GM21737 (cell line): ENCODE measurements at regions not wholly inside any gene's neighbourhood (a gene's known extent, or its start where the extent isn't known, plus 50 kb on each side); places are given as distances from the start of the nearest gene placed in this dataset.
A peak's percentile ranks its signal among the peaks of the same experiment; 100 is the strongest.
"Not testable (repeated sequence)": the region's sequence is repeated elsewhere in the genome, so short reads cannot be mapped to it uniquely, and the experiment has no call there.

Experiments used
- ATAC-seq: cut with Tn5 transposase; IDR thresholded peaks from one replicate; pipeline ENCODE4 v1.9.1; 2021; ENCODE audit warnings: mild to moderate bottlenecking, moderate library complexity; ENCODE audit not compliant: unreplicated experiment

- ATAC-seq = no peak
Measured at GRCh38 chr3:72001758-72002157, 216.8 kb upstream of the PROK2 start.

- ATAC-seq = no peak
Measured at GRCh38 chr3:71998995-71999673, 214.2 kb upstream of the PROK2 start.

GRCh38 chr3:71997066-71997653 lies 212.2 kb upstream of the PROK2 start:
- ATAC-seq = no peak

DNA sequence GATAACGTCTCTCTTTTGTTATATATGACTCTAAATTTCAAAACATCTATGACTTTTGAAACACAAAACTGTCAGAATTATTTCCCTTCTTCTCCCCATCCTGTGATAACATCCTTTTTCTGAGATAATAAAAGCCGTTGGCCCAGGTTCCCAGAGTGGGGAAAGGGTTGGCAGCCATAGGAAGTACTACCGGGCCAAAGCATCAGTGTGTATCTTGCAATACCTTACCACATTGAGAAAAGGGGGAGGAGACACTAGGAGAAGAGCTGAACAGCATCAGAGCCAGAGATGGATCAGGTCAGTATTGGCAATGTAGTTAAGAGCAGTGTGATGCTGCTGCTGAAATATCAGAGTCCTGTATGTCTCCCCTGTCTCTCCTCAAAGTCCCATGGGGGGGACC lies 210.0 kb upstream of the PROK2 start:
- ATAC-seq = no peak

- ATAC-seq = no peak
Measured at GRCh38 chr3:71994203-71994602, 209.3 kb upstream of the PROK2 start.

DNA sequence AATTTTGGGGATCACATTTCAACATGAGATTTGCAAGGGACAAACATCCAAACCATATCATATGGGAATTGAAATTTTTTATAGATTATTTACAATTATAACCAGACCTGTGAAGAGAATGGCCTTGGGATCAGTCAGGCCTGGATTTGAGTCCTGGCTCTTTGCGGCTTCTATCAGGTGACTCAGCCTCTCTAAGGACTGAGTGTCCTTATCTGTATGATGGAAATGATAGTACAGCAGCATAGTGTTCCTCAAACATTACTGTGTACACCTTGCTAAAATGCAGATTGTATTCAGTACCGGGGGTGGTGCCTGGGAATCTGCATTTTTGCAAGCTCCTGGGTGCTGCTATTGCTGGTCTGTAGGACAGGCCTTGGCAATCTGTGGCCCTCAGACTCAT lies 206.7 kb upstream of the PROK2 start:
- no peak for ATAC-seq

DNA sequence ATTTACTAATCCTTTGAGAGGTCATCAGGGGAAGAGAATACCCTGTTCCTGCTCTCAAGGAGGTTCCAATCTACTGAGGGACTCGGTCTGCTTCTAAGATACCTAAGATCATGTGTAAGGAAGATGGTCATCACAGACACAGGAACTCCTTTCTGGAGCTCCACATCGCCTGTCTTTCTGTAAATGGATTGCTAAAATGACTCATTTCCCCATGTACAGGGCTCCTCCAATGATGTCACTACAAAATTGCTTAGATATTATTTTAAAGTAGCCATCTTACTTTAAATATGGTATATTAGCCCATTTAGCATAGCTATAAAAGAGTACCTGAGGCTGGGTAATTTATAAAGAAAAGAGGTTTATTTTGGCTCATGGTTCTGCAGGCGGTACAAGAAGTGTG lies 206.1 kb upstream of the PROK2 start:
- ATAC-seq = no peak

DNA sequence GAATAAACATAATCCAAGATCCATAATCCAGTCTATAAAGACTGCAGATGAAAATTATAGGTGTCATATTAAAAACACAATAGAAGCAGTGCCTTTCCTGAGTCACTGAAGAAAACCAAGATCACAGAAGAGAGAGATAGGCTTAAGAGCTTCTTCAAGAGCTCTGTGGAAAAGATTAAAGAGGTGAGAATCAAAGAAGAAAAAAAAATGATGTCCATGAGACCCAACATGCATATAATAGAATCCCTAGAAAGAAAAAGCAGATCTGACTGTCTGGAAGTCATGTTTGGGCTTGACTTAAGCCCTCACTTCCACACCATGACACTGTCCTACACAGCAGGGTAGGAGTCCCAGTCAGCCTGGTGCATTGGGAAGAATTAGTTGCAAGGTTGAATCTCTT lies 205.6 kb upstream of the PROK2 start:
- ATAC-seq = no peak

- no peak for ATAC-seq
Measured at GRCh38 chr3:71989165-71989564, 204.2 kb upstream of the PROK2 start.

- no peak for ATAC-seq
Measured at GRCh38 chr3:71987828-71988227, 202.9 kb upstream of the PROK2 start.

DNA sequence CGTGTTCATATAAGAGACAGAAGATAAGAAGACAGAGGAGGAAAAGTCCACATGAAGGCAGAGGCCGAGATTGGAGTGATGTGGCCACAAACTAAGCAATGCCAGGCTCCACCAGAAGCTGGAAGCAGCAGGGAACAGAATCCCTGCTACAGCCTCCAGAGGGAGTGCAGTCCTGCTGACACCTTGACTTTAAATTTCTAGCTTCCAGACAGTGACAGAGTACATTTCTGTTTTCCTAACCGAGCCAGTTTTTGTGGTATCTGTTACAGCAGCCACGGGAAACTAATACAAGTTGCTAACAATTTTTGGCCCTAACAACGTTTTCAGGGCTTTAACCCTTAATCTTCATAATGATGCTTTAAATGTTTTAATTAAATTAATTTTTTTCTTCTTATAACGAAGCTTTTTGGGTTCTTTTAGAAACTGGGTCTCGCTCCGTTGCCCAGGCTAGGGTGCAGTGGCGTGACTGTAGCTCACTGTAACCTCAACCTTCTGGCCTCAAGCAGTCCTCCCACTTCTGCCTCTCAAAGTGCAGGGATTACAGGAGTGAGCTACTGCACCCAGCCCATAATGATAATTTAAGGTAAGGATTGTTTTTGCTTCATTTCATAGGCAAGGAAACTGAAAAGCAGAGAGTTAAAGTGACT lies 202.3 kb upstream of the PROK2 start:
- no peak for ATAC-seq

GRCh38 chr3:71986606-71987005 lies 201.7 kb upstream of the PROK2 start:
- ATAC-seq = no peak

DNA sequence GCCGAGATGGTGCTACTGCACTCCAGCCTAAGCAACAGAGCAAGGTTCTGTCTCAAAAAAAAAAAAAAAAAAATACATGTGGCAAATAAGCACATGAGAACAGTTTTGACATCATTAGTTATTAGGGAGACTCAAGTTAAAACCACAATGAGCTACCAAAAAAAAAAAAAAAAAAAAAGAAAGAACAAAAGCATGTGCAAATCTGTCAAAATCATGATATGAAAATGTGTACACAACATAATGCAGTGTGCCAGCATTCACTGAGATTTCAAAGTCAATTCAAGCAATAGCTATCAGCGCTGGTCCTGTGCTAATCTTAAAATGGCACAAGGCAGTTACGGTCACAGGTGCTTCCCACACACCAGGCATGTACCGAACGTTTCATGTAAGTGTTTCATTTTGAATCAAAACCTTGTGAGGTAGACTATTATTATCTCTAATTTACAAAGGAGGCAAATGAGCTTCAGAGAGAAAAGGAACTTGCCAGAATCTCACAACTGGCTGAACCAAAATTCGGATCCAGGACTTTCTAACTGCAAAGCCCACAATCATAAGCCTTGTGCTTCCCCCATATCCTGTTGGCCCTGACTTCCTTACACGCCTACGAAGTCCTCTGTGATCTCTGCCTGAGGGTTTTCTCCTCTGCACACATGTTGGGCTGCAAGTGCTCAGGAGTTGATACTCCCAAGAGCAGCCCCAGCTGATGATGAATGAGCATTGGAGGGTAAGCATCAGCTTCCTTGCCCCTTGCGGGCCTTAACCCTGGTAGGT lies 200.1 kb upstream of the PROK2 start:
- ATAC-seq = peak; percentile 80

- no peak for ATAC-seq
Measured at GRCh38 chr3:71983694-71984093, 198.7 kb upstream of the PROK2 start.

- not testable (repeated sequence) for ATAC-seq
Measured at GRCh38 chr3:71982506-71983258, 197.7 kb upstream of the PROK2 start.

GRCh38 chr3:71979175-71979574 lies 194.2 kb upstream of the PROK2 start:
- ATAC-seq = no peak

DNA sequence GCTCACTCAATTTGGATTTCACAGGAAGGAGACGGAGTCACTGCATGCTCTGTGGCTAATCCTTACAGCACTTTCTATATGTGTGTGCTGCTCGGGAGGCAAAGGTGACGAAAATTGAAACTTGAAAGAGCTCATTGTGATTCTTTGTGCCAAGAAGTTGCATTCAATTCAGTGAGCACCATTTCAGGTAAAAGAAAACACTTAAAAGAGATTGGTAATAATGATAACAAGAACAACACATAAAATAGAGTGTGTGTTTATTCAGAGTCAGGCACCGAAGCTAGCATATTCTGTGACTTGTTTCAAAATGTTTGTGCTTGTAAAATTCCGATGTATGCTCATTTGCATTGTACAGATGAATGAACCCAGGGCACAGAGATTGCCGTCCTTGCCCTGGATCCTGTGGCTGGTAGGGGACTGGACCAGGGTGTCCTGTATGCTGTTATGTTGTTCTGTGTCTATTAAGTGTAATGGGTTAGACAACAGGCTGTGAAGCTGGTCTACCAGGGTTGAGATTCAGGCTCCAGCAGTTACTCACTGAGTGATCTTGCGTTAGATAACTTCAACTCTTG lies 193.3 kb upstream of the PROK2 start:
- peak; percentile 79 for ATAC-seq

DNA sequence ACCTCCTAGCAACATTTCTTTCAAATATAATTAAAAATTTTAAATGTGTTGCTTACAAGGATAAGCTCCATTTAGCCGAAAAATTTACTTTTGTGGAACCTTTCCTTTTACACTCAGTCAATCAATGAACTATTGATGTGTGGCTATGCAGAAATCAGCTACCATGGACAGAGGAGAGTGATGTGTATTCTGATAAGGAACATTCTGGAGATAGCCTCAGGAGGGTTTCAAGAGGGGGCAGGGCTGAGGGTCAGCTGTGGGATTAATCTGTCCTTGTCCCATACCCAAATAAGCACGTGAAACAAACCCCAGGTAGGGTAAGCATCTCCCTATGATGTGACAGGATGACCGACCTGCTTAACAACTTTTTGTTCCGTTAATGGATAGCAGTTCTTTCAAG lies 192.6 kb upstream of the PROK2 start:
- no peak for ATAC-seq

DNA sequence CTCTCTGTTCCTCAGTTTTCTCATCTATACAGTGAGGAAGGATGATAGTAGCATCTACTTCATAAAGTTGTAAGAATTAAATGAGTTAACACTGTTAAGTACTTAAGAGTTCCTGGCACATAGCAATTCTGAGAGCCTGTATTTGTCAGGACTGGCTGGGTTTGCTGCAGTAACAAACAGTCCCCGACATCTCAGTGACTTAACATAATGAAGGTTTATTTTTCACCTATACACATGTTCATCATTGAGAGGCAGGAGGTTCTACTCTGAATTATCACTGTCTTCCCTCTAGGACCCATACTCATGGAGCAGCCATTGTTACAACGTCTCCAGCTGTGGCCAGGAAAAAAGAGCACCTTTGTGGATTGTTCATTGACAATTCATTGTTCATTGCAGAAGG lies 190.6 kb upstream of the PROK2 start:
- ATAC-seq = no peak

- no peak for ATAC-seq
Measured at GRCh38 chr3:71974786-71975185, 189.8 kb upstream of the PROK2 start.
